T-helper 2 cell treated with Interferon-gamma antibody and Interleukin-4, amounts not matched to agents 100 ng/mL and 5 ng/mL, for 36 hours (primary cell): ENCODE measurements at regions not wholly inside any gene's neighbourhood (a gene's known extent, or its start where the extent isn't known, plus 50 kb on each side); places are given as distances from the start of the nearest gene placed in this dataset.

ENCODE experiments used
- intact Hi-C: fragments of 100-400 bp; cut with micrococcal nuclease; formaldehyde crosslinking; loops from one replicate; pipeline ENCODE4 v1.15.1; 2023

DNA sequence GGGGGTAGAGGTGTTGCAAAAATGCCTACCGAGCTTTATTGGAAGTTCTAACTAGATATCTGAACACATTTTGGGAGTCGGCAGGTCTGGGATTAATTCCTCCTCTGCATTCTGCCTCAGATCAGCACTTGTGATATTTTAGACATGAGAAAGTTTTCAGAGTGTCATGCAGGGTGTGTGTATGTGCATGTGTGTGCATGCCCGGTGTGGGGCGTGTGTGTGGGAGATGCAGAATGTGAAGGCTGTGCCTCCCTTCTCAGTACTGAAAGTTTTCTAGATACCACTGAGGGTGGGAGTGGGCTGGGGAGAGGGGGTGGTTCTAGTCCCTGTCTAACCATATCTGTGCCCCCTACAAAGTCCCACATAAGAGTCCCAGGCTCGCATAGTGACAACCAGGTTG, 180.0 kb upstream of the NTM start:
- intact Hi-C loops: no loop called here

DNA sequence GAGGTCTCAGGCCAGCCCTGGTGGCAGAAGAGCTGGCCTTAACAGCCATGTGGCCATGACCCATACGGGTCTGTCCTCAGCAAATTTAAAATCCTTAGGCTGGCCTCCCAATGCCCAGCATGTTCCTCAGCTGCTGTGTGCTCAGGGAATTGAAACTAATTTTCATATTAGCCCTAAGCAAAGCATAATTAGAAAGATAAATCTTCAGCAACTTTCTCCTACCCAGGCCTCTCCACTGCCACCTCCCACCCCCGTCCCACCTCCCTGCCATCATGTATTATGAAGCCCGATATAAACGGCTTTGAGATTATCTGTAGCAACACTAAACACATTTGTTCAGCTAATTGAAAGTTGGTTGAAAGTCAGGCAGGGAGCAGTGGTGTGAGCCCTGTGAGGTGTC, 178.8 kb upstream of the NTM start:
- intact Hi-C loops: no loop called here

DNA sequence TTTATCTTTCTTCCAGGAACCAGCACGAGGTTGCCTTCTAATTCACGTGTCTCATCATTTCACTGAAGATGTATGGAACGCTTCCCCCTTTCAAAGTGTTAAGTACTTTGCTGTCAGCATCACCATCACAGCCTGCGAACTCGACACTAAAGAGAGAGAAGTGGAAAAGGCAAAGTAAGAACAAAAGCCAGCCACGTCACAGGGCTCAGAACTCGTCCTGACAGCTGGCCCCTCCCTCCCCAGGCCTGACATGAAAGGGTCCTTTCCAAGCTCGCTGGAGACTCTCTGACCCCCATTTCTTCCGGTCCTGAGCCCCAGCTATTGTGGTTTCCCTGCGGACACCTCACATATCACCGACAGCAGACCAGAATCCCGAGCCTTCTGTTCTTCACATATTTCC, 177.8 kb upstream of the NTM start:
- intact Hi-C loops: no loop called here

- intact Hi-C loops: no loop called here
These were observed 177.3 kb upstream of the NTM start for GRCh38 chr11:131193031-131193501.

DNA sequence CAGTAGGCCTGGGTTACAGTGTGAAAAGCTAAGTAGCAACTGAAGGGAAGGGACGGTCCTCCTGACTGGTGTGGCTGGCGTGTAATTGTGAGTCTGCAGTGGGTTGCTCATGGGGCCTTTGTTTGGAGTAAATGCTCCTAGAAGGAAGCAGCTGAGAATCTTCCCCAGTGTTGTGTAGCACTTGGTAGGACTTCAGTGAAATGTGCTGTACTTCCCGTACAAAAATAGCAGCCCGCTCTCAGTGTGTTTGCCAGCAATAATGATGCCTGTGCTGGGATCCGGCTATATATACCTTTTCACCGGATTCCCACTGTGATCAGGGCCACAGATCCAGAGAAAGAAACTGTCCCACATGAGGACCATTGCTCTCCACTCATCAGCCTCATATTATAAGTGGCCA, 175.7 kb upstream of the NTM start:
- intact Hi-C loops: no loop called here

DNA sequence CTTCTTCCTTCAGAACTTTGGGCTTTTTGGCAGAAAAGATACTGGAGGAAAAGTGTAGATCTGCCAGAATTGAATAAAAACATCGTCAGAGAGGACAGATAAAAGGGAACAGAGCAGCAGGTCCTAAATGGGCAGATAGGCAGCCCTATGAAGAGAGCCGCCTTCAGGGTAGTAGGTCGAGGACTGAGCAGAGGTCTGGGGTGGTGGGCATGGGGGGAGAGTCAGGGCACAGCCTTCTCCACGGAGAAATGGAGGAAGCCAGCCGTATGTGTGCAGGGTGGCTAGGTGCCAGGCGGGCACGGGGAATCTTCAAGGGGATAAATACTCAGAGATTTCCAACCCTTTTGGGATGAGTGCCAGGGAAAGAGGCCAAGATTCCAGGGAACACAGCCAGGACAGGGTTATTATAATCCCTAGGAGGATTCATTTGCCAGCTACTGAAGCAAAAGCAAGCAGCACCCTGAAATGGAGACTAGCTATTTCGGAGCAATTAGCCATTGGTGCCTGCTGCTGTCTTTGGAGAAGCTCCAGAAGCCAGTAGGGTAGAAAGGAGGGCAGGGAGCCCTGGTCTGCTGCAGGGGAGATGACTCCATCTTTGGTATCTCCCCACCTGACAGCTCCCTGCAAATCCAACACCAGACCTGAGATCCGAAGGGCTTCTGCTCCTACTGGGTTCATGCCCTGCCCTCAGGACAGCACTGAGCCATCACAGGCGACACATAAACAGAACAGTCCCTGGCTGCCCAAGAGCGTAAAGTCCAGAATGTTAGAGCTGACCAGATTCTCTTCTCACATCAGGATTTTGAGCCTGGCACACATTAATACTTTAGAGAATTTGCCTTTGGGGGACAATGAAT, 174.5 kb upstream of the NTM start:
- intact Hi-C loops: no loop called here

DNA sequence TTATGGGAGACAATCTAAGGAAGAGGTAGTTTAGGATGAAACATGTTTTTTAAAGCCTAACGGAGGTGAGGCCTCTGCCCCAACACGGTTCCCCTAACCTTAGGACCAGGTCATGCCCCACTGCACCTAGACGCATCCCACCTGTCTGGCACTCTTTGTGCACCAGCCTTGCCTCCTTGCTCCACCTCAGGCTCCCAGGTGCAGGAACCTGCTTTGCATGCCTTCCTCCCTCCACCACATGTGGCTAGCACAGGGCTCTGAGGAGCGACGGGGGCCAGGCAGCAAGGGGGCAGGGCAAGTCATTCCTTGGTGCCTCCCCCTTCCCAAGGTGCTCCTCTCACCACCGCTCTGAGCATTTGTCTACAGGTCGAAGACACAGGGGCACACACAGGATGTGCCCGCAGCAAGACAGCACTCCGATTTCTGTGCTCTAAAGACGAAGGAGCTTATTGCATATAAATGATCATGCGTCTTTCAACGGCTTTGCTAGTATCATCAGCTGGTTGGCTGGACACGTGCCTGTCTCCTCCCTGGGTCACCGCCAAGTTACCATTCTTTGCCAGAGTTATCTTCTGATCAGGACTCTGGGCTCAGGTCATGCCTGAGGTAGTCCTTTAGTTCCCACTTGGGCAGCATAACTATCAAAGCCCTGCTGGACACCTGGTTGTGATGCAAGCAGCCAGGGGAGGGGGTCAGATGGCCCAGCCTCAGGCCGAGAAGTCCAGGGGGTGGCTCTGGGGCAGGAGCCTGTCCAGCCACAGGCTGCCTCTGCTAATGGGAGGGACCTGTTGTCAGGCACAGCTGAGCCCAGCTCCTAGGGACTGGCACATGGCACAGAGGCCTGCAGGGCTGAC, 172.0 kb upstream of the NTM start:
- intact Hi-C loops: no loop called here

- intact Hi-C loops: no loop called here
These were observed 171.5 kb upstream of the NTM start for GRCh38 chr11:131199015-131199280.

DNA sequence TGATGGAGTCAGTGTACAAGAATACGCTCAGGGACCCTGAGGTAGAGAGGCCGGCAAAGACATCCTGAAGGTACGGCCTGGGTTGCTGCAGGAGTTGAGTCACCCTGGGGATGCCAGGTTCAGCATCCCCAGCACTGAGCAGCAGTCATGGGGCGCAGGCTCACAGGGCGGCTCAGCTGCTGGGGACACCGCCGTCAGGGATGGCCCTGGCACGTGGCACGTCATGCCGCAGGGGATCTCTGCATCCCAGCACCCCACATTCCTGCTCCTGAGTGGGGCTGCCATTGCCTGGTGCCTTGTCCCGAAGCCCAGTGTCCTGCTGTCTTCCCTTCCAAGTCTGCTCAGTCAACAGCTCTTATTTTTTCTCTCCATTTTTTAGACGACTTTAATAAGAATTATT, 168.7 kb upstream of the NTM start:
- intact Hi-C loops: no loop called here

DNA sequence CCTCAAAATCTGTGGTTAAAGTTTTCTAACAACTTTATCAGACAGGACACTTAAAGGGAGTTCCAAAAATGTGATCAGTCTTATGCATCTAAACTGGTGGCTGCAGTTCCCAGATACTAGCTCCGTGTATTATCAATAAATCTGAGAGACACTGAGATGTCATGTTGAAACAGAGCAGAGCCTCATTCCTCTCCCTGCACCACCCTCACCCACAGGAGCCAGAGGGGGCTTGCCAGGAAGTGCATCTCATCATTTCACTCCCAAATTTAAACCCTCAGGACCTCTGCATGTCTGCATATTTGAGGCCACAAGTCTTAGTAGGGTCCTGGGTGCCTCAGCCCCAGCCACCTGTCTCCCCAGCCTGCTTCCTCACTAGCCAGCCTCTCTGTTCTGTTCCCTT, 167.4 kb upstream of the NTM start:
- intact Hi-C loops: no loop called here

GRCh38 chr11:131204282-131204681, 166.1 kb upstream of the NTM start:
- intact Hi-C loops: no loop called here

DNA sequence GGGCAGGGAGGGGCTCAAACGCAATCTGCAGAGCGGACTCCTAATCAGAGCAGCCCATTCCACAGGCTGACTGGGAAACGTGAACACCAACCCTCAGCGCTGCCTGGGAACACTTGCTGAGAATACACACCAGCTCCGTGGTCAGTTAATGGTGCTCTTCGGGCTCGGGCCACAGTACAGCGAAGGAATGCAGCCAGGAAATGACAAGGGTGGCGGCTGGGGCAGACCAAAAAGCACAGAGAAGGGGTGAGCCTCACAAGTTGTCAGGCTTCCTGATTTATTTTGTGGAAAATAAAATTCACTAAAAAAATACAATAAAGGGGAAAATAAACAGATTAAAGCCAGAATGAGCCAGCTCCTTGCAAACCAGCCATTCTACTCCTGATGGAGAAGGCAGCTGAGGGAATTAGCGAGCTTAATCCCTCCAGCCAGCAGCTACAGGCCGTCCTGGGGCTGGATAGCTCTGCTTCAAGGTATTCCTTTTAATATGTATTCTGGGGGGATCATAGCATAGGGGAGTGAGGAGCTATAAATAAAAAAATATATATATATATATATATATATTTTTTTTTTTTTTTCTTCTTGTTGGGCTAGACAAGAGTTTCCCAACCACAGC, 165.5 kb upstream of the NTM start:
- intact Hi-C loops: no loop called here

DNA sequence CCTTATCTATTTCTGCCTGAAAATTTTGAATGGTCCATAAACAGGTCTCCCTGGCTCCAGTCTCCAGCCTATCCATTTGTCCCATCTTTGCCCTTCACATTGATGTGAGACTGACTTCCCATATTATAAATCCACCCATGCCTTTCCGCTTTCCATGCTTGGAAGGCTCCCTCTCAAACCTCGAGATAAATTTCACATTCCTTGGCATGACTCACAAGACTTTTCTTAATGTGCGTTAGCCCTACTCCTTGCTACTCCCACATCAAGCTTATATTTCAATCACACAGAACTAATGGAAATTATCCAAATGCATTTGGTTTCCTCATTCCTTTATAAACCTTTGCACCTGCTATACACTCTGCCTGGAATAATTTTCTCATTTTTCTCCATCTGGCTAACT, 163.7 kb upstream of the NTM start:
- intact Hi-C loops: no loop called here

- intact Hi-C loops: no loop called here
These were observed 162.5 kb upstream of the NTM start for GRCh38 chr11:131207901-131208300.

GRCh38 chr11:131217313-131218310, 152.8 kb upstream of the NTM start:
- intact Hi-C loops: no loop called here

- intact Hi-C loops: no loop called here
These were observed 151.9 kb upstream of the NTM start for GRCh38 chr11:131218542-131218941.

- intact Hi-C loops: no loop called here
These were observed 150.8 kb upstream of the NTM start for GRCh38 chr11:131219646-131220045.

GRCh38 chr11:131223198-131223991, 147.0 kb upstream of the NTM start:
- intact Hi-C loops: no loop called here

- intact Hi-C loops: no loop called here
These were observed 142.0 kb upstream of the NTM start for GRCh38 chr11:131228378-131228777.

DNA sequence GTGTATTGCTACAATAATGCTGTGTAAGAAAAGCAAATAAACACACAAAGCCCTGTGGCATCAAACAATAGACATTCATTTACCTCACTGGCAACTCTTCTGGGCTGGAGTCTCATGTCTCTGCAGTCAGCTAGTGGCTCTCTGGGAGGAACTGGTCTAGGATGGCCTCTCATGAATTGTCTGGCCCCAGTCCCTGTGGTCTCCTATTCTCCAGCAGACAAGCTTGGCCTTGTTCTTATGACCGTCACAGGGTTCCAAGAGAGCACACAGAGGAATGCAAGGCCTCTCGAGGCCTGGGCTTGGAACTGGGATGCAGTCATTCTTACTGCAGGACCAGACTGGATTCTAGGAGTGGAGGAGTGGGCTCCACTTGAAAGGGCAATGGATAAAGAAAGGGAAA, 141.2 kb upstream of the NTM start:
- intact Hi-C loops: no loop called here
